ENCODE measurements at regions not wholly inside any gene's neighbourhood (a gene's known extent, or its start where the extent isn't known, plus 50 kb on each side); places are given as distances from the start of the nearest gene placed in this dataset.

DNA sequence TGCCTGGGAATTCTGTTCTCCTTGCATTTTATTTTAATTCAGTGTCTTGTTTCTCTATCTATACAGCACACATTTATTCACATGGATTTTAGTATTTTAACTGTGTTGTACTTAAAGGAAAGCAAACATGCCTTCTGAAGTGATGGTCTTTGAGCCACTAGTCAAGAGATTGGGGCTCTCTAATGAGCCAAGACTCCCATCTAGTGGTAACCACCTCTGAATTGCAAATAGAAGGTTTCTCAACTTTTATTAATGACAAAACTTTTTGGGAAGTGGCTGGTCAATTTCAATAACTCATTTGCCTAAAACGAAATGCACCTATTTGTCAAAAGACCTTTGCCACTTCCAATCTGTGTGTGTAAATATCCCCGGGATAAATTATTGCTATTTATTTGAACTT, 199.6 kb downstream of the LTN1 start:
- Histone ChIP-seq H3K4me1 (ENCODE audit: insufficient read depth) (peaks cover 10% of the 10 kb centered on the region; the same call in 1 of the 2 replicates), H2AFZ (no peak overlapping the region), H3K27me3 (ENCODE audit: insufficient read depth) (no peaks in the 10 kb centered on the region), H3K27ac (ENCODE audit: low read depth) (no peak overlapping the region), H3F3A (replicated peaks; ENCODE audit: low read depth) (no peaks in the 10 kb centered on the region), H3K79me2 (replicated peaks; ENCODE audit: insufficient read depth) (no peaks in the 10 kb centered on the region), H3K36me3 (ENCODE audit: insufficient read depth) (no peaks in the 10 kb centered on the region), H4K20me1 (replicated peaks; ENCODE audit: insufficient read depth) (no peaks in the 10 kb centered on the region), H3K4me3 (no peak overlapping the region), H3K4me2 (no peak overlapping the region), H3K9me2 (ENCODE audit: insufficient read depth) (no peaks in the 10 kb centered on the region; the same call in 1 of the 2 replicates)
- no peaks in the 10 kb centered on the region for H3K27me3 Mint-ChIP-seq (ENCODE audit: insufficient read depth, low read depth, poor library complexity)
- H3K36me3 Mint-ChIP-seq (ENCODE audit: low read depth): no peaks in the 10 kb centered on the region
- peak; percentile 58 for DNase-seq (ENCODE audit: low spot score)
- H3K4me3 Mint-ChIP-seq: no peak overlapping the region
- H3K27ac Mint-ChIP-seq: no peak overlapping the region
- peaks cover 9% of the 10 kb centered on the region; the same call in 2 of the 3 replicates for H3K4me1 Mint-ChIP-seq
- ATAC-seq: 0 out of 3 replicates have a peak, but pooled peaks have one; percentile 25
- TF ChIP-seq EZH2 (IDR thresholded peaks at IDR 0.05; ENCODE audit: low read depth, unreplicated experiment) (no peak), STAT1 (IDR thresholded peaks at IDR 0.05; ENCODE audit: unreplicated experiment) (no peak)
- TF ChIP-seq, protein P1, sequence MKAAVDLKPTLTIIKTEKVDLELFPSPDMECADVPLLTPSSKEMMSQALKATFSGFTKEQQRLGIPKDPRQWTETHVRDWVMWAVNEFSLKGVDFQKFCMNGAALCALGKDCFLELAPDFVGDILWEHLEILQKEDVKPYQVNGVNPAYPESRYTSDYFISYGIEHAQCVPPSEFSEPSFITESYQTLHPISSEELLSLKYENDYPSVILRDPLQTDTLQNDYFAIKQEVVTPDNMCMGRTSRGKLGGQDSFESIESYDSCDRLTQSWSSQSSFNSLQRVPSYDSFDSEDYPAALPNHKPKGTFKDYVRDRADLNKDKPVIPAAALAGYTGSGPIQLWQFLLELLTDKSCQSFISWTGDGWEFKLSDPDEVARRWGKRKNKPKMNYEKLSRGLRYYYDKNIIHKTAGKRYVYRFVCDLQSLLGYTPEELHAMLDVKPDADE (IDR thresholded peaks at IDR 0.05): no peak
- TF ChIP-seq, protein P2, sequence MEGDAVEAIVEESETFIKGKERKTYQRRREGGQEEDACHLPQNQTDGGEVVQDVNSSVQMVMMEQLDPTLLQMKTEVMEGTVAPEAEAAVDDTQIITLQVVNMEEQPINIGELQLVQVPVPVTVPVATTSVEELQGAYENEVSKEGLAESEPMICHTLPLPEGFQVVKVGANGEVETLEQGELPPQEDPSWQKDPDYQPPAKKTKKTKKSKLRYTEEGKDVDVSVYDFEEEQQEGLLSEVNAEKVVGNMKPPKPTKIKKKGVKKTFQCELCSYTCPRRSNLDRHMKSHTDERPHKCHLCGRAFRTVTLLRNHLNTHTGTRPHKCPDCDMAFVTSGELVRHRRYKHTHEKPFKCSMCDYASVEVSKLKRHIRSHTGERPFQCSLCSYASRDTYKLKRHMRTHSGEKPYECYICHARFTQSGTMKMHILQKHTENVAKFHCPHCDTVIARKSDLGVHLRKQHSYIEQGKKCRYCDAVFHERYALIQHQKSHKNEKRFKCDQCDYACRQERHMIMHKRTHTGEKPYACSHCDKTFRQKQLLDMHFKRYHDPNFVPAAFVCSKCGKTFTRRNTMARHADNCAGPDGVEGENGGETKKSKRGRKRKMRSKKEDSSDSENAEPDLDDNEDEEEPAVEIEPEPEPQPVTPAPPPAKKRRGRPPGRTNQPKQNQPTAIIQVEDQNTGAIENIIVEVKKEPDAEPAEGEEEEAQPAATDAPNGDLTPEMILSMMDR (conservative IDR thresholded peaks at IDR 0.05; ENCODE audit: low read depth in 2 of 2): peak; percentile 61 to 63
- H3K9me3 Mint-ChIP-seq: no peaks in the 10 kb centered on the region

DNA sequence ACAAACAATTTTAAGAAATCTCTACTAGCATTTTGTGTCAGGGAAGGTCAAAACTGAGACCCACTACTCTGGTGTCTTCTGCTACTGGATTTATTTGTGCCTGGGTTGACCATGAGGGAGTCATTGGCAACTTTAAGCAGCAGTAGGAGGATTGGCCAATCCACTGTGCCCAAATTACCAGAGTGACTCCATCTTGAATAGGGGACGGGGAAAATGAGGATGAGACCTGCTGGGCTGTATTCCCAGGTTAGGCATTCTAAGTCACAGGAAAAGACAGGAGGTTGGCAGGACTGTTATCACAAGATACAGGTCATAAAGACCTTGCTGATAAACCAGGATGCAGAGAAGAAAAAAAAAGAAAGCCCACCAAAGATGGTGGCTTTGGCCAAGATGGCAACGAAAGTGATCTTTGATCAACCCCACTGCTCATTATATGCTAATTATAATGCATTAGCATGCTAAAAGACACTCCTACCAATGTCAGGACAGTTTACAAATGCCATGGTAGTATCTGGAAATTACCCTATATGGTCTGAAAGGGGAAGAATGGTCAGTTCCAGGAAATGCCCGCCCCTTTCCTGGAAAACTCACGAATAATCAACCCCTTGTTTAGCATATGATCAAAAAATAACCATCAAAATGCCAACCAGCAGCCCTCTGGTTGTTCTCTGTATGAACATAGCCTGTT, 200.9 kb downstream of the LTN1 start:
- no peaks in the 10 kb centered on the region for H3K9me3 Mint-ChIP-seq
- H3K27ac Mint-ChIP-seq: peak overlapping the region; percentile 60; the same call in 1 of the 2 replicates
- Histone ChIP-seq H3K36me3 (ENCODE audit: insufficient read depth) (no peaks in the 10 kb centered on the region), H2AFZ (no peak overlapping the region), H3F3A (replicated peaks; ENCODE audit: low read depth) (no peaks in the 10 kb centered on the region), H3K4me2 (no peak overlapping the region), H3K9me2 (ENCODE audit: insufficient read depth) (no peaks in the 10 kb centered on the region; the same call in 1 of the 2 replicates), H3K27me3 (ENCODE audit: insufficient read depth) (no peaks in the 10 kb centered on the region), H3K79me2 (replicated peaks; ENCODE audit: insufficient read depth) (no peaks in the 10 kb centered on the region), H3K4me1 (ENCODE audit: insufficient read depth) (peaks cover 10% of the 10 kb centered on the region; the same call in 1 of the 2 replicates), H4K20me1 (replicated peaks; ENCODE audit: insufficient read depth) (no peaks in the 10 kb centered on the region), H3K27ac (ENCODE audit: low read depth) (no peak overlapping the region), H3K4me3 (no peak overlapping the region)
- DNase-seq (ENCODE audit: low spot score): no peak
- no peaks in the 10 kb centered on the region for H3K27me3 Mint-ChIP-seq (ENCODE audit: insufficient read depth, low read depth, poor library complexity)
- TF ChIP-seq, protein P1 (IDR thresholded peaks at IDR 0.05): no peak
- TF ChIP-seq STAT1 (IDR thresholded peaks at IDR 0.05; ENCODE audit: unreplicated experiment) (no peak), JUNB (IDR thresholded peaks at IDR 0.05; ENCODE audit: unreplicated experiment) (no peak), EZH2 (IDR thresholded peaks at IDR 0.05; ENCODE audit: low read depth, unreplicated experiment) (no peak)
- ATAC-seq: no peak
- H3K4me3 Mint-ChIP-seq: no peak overlapping the region
- H3K4me1 Mint-ChIP-seq: peaks cover 9% of the 10 kb centered on the region; the same call in 2 of the 3 replicates
- H3K36me3 Mint-ChIP-seq (ENCODE audit: low read depth): no peaks in the 10 kb centered on the region

All from GM23338 (cell line).